ENCODE measurements at regions not wholly inside any gene's neighbourhood (a gene's known extent, or its start where the extent isn't known, plus 50 kb on each side); places are given as distances from the start of the nearest gene placed in this dataset.

GRCh38 chr9:676780-677438 is 164.6 kb upstream of the DMRT1 start (continued):
- TF ChIP-seq ZNF678 (CRISPR knock-in tag; IDR thresholded peaks at IDR 0.05) (no peak), ZNF251 (CRISPR knock-in tag; IDR thresholded peaks at IDR 0.05) (no peak), ZBTB34 (CRISPR knock-in tag; IDR thresholded peaks at IDR 0.05) (no peak), AHDC1 (CRISPR knock-in tag; IDR thresholded peaks at IDR 0.05; ENCODE audit: borderline replicate concordance) (peak; percentile 86; the same call in 1 of the 2 replicates), NFYC (CRISPR knock-in tag; IDR thresholded peaks at IDR 0.05) (no peak), TARDBP (CRISPR knock-in tag; IDR thresholded peaks at IDR 0.05) (no peak), ZNF644 (CRISPR knock-in tag; IDR thresholded peaks at IDR 0.05; ENCODE audit: low read depth) (no peak), ZNF646 (CRISPR knock-in tag; IDR thresholded peaks at IDR 0.05) (no peak), ZNF558 (CRISPR knock-in tag; IDR thresholded peaks at IDR 0.05; ENCODE audit: borderline replicate concordance) (no peak), TOPORS (CRISPR knock-in tag; IDR thresholded peaks at IDR 0.05) (no peak; the same call in 1 of the 2 replicates), ZFP36L2 (CRISPR knock-in tag; IDR thresholded peaks at IDR 0.05) (no peak), TFAP4 (IDR thresholded peaks at IDR 0.05; ENCODE audit: borderline replicate concordance, low read depth) (peak; percentile 20; the same call in 1 of the 2 replicates), NFIB (CRISPR knock-in tag; IDR thresholded peaks at IDR 0.05; ENCODE audit: borderline replicate concordance) (no peak), CC2D1A (CRISPR knock-in tag; IDR thresholded peaks at IDR 0.05) (no peak)

All from HepG2 (cell line).